ENCODE measurements at regions not wholly inside any gene's neighbourhood (a gene's known extent, or its start where the extent isn't known, plus 50 kb on each side); places are given as distances from the start of the nearest gene placed in this dataset.

DNA sequence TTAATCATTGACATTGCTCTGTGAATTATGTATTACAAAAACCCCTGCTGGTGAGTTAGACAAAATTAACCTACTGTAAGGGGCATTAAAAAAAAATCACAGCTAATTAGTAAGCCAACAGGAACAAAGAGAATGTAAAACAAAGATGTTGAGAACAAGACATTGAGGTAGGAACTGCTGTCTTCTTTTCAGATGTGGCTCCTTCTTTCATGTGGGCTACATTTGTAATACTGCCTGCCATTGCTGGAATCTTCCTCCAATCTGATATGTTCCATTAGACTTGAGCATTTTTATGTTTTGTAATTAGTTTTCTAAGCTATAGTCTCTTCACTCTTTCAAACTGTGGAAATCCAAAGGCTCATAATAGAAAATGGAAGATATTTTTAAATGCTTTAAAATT, 353.0 kb downstream of the ADGRL2 start:
- TF ChIP-seq, protein P1, sequence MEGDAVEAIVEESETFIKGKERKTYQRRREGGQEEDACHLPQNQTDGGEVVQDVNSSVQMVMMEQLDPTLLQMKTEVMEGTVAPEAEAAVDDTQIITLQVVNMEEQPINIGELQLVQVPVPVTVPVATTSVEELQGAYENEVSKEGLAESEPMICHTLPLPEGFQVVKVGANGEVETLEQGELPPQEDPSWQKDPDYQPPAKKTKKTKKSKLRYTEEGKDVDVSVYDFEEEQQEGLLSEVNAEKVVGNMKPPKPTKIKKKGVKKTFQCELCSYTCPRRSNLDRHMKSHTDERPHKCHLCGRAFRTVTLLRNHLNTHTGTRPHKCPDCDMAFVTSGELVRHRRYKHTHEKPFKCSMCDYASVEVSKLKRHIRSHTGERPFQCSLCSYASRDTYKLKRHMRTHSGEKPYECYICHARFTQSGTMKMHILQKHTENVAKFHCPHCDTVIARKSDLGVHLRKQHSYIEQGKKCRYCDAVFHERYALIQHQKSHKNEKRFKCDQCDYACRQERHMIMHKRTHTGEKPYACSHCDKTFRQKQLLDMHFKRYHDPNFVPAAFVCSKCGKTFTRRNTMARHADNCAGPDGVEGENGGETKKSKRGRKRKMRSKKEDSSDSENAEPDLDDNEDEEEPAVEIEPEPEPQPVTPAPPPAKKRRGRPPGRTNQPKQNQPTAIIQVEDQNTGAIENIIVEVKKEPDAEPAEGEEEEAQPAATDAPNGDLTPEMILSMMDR (IDR thresholded peaks at IDR 0.05; ENCODE audit: low read length): no peak
- TF ChIP-seq EZH2 (IDR thresholded peaks at IDR 0.05; ENCODE audit: borderline replicate concordance, low read length): no peak
